M059J (cell line): ENCODE measurements at regions not wholly inside any gene's neighbourhood (a gene's known extent, or its start where the extent isn't known, plus 50 kb on each side); places are given as distances from the start of the nearest gene placed in this dataset.

Experiments
- DNase-seq: peaks from one replicate; pipeline ENCODE4 v3.0.0-alpha.2; 2012; ENCODE audit warnings: low read depth

- peak; percentile 61 for DNase-seq
These were observed 115.9 kb downstream of the OMA1 start for GRCh38 chr1:58430421-58431275.

- no peak for DNase-seq
These were observed 119.6 kb downstream of the OMA1 start for GRCh38 chr1:58426918-58427317.

GRCh38 chr1:58422436-58422835 lies 124.1 kb downstream of the OMA1 start:
- DNase-seq, result no peak

GRCh38 chr1:58418283-58419228 lies 128.0 kb downstream of the OMA1 start:
- DNase-seq, result no peak

- DNase-seq, result peak; percentile 90
These were observed 134.4 kb downstream of the OMA1 start for GRCh38 chr1:58412071-58412580.

GRCh38 chr1:58409890-58410289 lies 136.6 kb downstream of the OMA1 start:
- peak; percentile 97 for DNase-seq

- peak; percentile 68 for DNase-seq
These were observed 137.2 kb downstream of the OMA1 start for GRCh38 chr1:58409336-58409735.

- peak; percentile 81 for DNase-seq
These were observed 140.0 kb downstream of the OMA1 start for GRCh38 chr1:58406301-58407071.

- no peak for DNase-seq
These were observed 140.9 kb downstream of the OMA1 start for GRCh38 chr1:58405660-58406059.

GRCh38 chr1:58403894-58404293 lies 142.6 kb downstream of the OMA1 start:
- no peak for DNase-seq

GRCh38 chr1:58402444-58402843 lies 144.1 kb downstream of the OMA1 start:
- peak; percentile 76 for DNase-seq

- peak; percentile 56 for DNase-seq
These were observed 144.5 kb downstream of the OMA1 start for GRCh38 chr1:58401991-58402390.

- no peak for DNase-seq
These were observed 147.3 kb downstream of the OMA1 start for GRCh38 chr1:58399176-58399575.

GRCh38 chr1:58398714-58399113 lies 147.8 kb downstream of the OMA1 start:
- DNase-seq, result no peak

GRCh38 chr1:58397187-58397820 lies 149.2 kb downstream of the OMA1 start:
- peak; percentile 86 for DNase-seq

- DNase-seq, result no peak
These were observed 150.4 kb downstream of the OMA1 start for GRCh38 chr1:58396150-58396549.

GRCh38 chr1:58395355-58395754 lies 151.2 kb downstream of the OMA1 start:
- DNase-seq, result peak; percentile 97

GRCh38 chr1:58392083-58392482 lies 154.4 kb downstream of the OMA1 start:
- DNase-seq, result no peak

- DNase-seq, result no peak
These were observed 155.0 kb downstream of the OMA1 start for GRCh38 chr1:58391514-58391913.

- DNase-seq, result no peak
These were observed 155.5 kb downstream of the OMA1 start for GRCh38 chr1:58391056-58391455.

GRCh38 chr1:58390091-58390490 lies 156.4 kb downstream of the OMA1 start:
- DNase-seq, result no peak
